ENCODE measurements at regions not wholly inside any gene's neighbourhood (a gene's known extent, or its start where the extent isn't known, plus 50 kb on each side); places are given as distances from the start of the nearest gene placed in this dataset.

DNA sequence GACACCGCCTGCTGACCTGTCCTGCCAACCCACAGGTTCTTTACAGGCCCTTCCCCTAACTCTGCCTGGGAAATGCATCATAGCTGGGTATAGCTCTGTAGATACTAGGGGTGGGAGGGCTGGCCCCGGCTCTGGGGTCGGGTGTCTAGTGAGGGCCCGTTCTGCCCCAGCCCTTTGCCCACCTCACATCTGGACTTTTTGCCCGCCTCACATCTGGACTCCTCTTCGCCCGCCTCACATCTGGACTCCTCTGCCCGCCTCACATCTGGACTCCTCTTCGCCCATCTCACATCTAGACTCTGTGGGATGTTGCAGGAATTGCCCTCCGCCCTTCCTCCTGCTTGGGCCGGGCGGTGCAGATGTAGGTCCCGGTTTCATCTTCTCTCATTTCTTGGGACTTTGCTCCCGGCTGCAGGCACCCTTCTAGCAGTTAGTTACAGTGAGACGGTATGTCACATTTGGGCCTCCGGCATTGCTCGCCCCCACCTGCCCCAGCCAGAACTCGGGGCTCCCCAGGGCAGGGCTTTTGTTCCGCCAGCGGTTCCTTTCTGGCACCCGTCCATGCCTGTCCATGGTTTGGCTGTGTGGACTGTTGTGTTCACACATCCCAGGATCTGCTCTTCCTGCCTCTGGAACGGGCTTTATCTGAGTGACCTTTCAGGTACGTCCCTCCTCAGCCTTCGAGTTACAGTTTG is 1153.7 kb downstream of the BRD1 start:
- H3K4me3 ChIP-seq (ENCODE audit: low read depth, low read length): no peak overlapping the region
- TF ChIP-seq, protein P1, sequence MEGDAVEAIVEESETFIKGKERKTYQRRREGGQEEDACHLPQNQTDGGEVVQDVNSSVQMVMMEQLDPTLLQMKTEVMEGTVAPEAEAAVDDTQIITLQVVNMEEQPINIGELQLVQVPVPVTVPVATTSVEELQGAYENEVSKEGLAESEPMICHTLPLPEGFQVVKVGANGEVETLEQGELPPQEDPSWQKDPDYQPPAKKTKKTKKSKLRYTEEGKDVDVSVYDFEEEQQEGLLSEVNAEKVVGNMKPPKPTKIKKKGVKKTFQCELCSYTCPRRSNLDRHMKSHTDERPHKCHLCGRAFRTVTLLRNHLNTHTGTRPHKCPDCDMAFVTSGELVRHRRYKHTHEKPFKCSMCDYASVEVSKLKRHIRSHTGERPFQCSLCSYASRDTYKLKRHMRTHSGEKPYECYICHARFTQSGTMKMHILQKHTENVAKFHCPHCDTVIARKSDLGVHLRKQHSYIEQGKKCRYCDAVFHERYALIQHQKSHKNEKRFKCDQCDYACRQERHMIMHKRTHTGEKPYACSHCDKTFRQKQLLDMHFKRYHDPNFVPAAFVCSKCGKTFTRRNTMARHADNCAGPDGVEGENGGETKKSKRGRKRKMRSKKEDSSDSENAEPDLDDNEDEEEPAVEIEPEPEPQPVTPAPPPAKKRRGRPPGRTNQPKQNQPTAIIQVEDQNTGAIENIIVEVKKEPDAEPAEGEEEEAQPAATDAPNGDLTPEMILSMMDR (IDR thresholded peaks at IDR 0.05; ENCODE audit: borderline replicate concordance, insufficient read depth, low read depth, low read length): no peak

DNA sequence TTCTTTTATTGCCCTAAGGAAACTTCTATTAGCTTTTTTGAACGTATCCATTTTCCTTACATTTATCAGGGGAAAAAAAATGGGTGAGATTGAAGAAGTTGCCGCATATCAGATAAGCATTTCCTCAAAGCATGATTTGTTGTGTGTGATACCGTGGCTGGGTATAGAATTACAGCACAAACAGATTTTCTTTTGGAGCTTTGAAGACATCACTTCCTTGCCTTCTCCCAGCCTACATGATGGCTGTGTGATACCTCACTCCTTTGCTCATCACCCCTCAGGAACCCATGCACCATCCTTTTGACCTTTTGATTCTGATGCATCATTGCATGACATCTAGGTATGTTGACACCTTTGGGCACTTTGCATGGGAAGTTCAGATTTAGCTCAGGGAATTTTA is 1155.3 kb downstream of the BRD1 start:
- TF ChIP-seq, protein P1 (IDR thresholded peaks at IDR 0.05; ENCODE audit: borderline replicate concordance, insufficient read depth, low read depth, low read length): no peak
- no peak overlapping the region for H3K4me3 ChIP-seq (ENCODE audit: low read depth, low read length)

DNA sequence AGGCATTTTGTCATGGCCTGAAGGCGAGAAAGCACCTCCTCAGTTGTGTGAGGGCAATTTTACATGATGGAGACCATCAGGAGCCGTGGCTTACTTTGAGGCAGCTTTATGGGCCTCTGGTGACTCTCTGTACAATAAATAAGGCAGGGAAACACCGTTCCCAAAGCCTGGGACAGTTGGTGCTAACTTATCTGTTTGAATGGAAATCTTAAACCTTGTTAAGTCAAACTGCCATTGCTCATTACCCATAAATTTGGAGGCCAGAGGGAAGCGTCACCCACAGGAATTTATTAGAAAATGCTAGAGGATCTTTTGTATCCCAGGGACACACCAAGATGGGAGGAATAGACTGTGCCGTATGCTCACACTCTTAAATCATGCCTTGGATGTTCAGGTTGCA is 1156.9 kb downstream of the BRD1 start:
- TF ChIP-seq, protein P1 (IDR thresholded peaks at IDR 0.05; ENCODE audit: borderline replicate concordance, insufficient read depth, low read depth, low read length): no peak
- H3K4me3 ChIP-seq (ENCODE audit: low read depth, low read length): no peak overlapping the region

DNA sequence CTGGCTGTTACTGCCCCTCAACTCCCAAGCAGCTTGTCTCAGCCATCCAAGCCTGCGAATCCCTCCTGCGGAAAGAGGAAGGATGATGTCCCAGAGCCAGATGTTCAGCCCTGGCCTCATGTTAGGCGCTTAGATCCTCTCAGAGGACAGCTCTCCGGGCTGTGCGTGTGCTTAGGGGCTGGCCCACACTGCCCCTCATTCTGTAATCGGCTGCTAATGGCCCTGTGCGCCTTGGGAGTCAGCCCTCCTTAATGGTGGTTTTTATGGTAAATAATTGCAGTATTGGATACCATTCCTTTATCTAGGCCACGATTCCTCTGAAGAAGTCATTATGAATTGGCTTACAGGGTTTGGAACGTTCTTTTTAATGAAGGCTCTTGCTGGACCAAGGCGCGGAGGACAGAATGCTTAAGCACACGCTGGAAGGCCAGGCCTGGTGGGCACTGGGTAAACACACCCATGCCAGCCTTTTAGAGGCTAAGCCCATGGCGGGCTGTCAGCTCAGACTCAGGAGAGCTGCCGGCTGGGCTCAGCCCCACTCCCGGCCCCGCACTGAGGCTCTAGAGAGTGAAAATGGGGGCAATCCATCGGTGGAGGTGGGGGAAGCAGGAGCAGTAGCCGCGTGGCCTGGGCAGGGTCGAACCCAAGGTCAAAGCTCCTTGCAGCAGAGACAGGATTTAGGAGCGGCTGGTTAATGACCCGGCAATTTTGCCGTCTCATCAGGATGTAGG is 1157.5 kb downstream of the BRD1 start:
- TF ChIP-seq, protein P1 (IDR thresholded peaks at IDR 0.05; ENCODE audit: borderline replicate concordance, insufficient read depth, low read depth, low read length): no peak
- no peak overlapping the region for H3K4me3 ChIP-seq (ENCODE audit: low read depth, low read length)

DNA sequence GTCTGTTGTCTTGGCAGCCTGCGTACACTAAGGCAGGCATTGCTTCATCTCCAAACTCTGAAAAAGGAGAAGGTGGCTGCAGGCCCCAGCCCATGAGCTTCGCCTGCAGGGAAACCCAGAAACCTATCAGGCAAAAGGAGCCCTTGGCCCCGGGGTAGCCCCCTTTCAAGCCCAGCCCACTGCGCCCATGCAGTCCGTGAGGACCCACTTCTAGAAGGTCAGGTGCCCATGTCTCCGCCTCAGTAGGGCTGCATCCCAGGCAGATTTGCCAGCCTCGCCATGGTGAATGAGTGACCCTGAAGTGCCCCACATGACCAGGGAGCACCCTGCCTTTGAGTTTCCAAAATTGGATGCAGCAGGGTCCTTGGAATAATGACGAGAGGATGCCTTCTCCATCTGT is 1158.4 kb downstream of the BRD1 start:
- TF ChIP-seq, protein P1 (IDR thresholded peaks at IDR 0.05; ENCODE audit: borderline replicate concordance, insufficient read depth, low read depth, low read length): no peak
- H3K4me3 ChIP-seq (ENCODE audit: low read depth, low read length): no peak overlapping the region

DNA sequence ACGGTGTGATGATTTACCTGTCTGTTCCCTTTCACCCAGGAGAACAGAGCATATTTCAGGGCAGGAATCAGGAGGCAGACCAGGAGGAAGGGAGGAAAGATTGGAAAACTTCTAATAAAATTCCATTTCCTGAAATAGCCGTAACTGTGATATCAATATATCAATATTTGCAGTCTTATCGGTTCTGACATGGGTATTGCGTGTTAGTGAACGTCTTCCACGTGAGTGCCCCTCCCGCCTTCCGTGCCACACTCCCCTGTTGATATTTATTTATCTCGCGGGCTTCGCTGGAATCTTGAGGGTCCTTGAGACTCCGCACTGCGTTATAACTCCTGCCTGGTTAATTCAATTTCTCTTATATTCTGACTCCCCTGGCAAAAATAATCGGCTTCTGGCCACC is 1160.4 kb downstream of the BRD1 start:
- H3K4me3 ChIP-seq (ENCODE audit: low read depth, low read length): no peak overlapping the region
- TF ChIP-seq, protein P1 (IDR thresholded peaks at IDR 0.05; ENCODE audit: borderline replicate concordance, insufficient read depth, low read depth, low read length): no peak

DNA sequence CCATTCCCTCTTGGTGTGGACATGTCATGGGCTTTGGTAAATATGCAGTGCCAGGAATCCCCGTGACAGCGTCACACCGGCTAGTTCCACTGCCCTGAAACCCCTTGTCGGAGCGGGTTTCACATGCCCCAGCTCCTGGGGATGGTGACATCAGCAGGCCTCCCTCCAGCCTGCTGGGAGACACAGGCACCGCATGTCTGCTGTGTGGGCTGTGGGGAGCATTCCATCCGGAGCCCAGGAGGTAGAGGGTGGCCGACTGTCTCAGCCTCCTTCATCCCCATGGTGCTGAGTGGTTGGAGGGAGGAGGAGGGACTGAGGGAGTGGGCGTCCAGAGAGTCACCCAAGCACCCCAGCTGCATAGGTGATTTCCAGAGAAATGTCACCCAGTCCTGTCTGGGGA is 1161.1 kb downstream of the BRD1 start:
- TF ChIP-seq, protein P1 (IDR thresholded peaks at IDR 0.05; ENCODE audit: borderline replicate concordance, insufficient read depth, low read depth, low read length): no peak
- H3K4me3 ChIP-seq (ENCODE audit: low read depth, low read length): no peak overlapping the region
